ENCODE measurements at regions not wholly inside any gene's neighbourhood (a gene's known extent, or its start where the extent isn't known, plus 50 kb on each side); places are given as distances from the start of the nearest gene placed in this dataset.

- Histone ChIP-seq H3K4me1 (ENCODE audit: control insufficient read depth in 1 of 2, insufficient read depth in 2 of 2, low read length in 2 of 2) (no peaks in the 10 kb centered on the region), H3K4me2 (ENCODE audit: low read length) (no peak overlapping the region), H3K9me2 (ENCODE audit: insufficient read depth) (no peaks in the 10 kb centered on the region), H3K4me3 (replicated peaks in 1 of 2; ENCODE audit: low read depth in 1 of 2, low read length in 2 of 2) (no peak overlapping the region), H2AFZ (ENCODE audit: low read depth, low read length, poor library complexity, severe bottlenecking) (no peak overlapping the region), H4K20me1 (ENCODE audit: insufficient read depth) (no peaks in the 10 kb centered on the region), H3K79me2 (ENCODE audit: insufficient read depth, low read length) (no peaks in the 10 kb centered on the region), H3K9me3 (ENCODE audit: control insufficient read depth in 1 of 2, insufficient read depth in 1 of 2, low read depth in 1 of 2, low read length in 2 of 2) (peaks cover 0 to 4% of the 10 kb centered on the region in 2 experiments; a peak in 1 of 4 replicates), H3K9ac (ENCODE audit: low read length) (no peak overlapping the region), H3K36me3 (ENCODE audit: control insufficient read depth in 1 of 2, insufficient read depth in 2 of 2, low read length in 2 of 2) (no peaks in the 10 kb centered on the region), H3K27ac (ENCODE audit: low read depth, low read length) (no peak overlapping the region), H3K27me3 (ENCODE audit: insufficient read depth, low read length) (no peaks in the 10 kb centered on the region)
- intact Hi-C loops (cut with micrococcal nuclease): no loop called here
- no peak for DNase-seq (ENCODE audit: low read depth, low spot score)
- POLR2A ChIA-PET: no interaction called here
- TF ChIP-seq SRF (IDR thresholded peaks at IDR 0.05; ENCODE audit: low read depth) (no peak), TCF7L2 (IDR thresholded peaks at IDR 0.05; ENCODE audit: borderline replicate concordance, extremely low read depth, insufficient read depth, insufficient read length) (no peak), CTCF (IDR thresholded peaks at IDR 0.05 in 2 of 3, conservative IDR thresholded peaks at IDR 0.05 in 1 of 3; ENCODE audit: borderline replicate concordance in 1 of 3, insufficient read depth in 1 of 3, low read depth in 2 of 3, low read length in 2 of 3) (no peak), EGR1 (IDR thresholded peaks at IDR 0.05; ENCODE audit: low read depth) (no peak), EZH2 (IDR thresholded peaks at IDR 0.05) (no peak), ZFX (IDR thresholded peaks at IDR 0.05) (no peak), ELF1 (IDR thresholded peaks at IDR 0.05; ENCODE audit: borderline replicate concordance, low read depth) (no peak)
- TF ChIP-seq, protein P1, sequence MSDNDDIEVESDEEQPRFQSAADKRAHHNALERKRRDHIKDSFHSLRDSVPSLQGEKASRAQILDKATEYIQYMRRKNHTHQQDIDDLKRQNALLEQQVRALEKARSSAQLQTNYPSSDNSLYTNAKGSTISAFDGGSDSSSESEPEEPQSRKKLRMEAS (IDR thresholded peaks at IDR 0.05): no peak
- TF ChIP-seq, protein P2, sequence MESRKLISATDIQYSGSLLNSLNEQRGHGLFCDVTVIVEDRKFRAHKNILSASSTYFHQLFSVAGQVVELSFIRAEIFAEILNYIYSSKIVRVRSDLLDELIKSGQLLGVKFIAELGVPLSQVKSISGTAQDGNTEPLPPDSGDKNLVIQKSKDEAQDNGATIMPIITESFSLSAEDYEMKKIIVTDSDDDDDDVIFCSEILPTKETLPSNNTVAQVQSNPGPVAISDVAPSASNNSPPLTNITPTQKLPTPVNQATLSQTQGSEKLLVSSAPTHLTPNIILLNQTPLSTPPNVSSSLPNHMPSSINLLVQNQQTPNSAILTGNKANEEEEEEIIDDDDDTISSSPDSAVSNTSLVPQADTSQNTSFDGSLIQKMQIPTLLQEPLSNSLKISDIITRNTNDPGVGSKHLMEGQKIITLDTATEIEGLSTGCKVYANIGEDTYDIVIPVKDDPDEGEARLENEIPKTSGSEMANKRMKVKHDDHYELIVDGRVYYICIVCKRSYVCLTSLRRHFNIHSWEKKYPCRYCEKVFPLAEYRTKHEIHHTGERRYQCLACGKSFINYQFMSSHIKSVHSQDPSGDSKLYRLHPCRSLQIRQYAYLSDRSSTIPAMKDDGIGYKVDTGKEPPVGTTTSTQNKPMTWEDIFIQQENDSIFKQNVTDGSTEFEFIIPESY (IDR thresholded peaks at IDR 0.05; ENCODE audit: extremely low read depth, insufficient replicate concordance, low read length): no peak
- CTCF ChIA-PET: no interaction called here
- ATAC-seq: no peak
- no TSS peak for BruUV-seq (replicated peaks)
- RAD21 ChIA-PET (ENCODE audit: low non-redundant PET in 1 of 2, low total read pairs in 2 of 2, uncharacterized antibody in 2 of 2, unreplicated experiment in 2 of 2): no interaction called here
These were observed 846.9 kb upstream of the MIR17HG start for GRCh38 chr13:90500569-90500968.

All from HCT116 (cell line).